Middle frontal gyrus (tissue), 1 donor: ENCODE measurements at regions not wholly inside any gene's neighbourhood (a gene's known extent, or its start where the extent isn't known, plus 50 kb on each side); places are given as distances from the start of the nearest gene placed in this dataset.

Experiments used
- DNase-seq: peaks from one replicate; pipeline ENCODE4 v3.0.0-alpha.2; 2015; ENCODE audit warnings: low spot score; ENCODE audit errors: extremely low spot score

DNA sequence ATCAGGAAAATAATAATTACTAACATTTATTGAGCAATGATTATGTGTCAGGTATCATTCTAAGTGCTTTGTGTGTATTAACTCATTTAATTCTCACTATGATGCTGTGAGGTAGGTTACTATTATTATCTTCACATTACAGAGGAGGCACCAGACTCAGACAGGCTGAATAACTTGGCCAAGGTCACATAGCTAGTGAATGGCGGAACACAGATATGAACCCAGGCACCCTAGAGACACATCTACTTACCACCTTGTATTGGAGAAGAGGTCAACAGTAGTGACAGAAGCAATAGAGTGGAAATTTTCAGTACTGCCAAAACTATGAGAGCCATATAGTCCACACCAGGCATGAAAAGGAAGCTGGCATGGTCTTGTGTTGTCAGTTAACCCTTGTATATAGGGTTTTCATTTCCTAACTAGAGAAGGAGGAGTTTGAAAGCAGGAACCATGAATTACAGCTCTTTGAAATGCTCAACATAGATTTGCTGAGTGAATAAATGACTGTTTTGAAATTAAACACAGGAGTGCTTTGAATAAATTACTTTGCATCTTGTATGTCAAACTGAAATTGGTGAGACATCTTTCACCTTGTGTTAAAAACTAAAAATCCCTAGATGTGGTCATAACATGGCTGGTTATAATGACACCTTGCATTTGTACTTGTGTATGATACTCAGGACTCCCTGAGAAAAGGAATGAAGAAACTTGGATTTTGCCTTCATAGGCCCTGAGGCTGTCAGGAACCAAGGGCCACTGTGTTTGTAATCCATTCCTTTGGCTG lies 71.8 kb downstream of the RTL9 start:
- no peak for DNase-seq

DNA sequence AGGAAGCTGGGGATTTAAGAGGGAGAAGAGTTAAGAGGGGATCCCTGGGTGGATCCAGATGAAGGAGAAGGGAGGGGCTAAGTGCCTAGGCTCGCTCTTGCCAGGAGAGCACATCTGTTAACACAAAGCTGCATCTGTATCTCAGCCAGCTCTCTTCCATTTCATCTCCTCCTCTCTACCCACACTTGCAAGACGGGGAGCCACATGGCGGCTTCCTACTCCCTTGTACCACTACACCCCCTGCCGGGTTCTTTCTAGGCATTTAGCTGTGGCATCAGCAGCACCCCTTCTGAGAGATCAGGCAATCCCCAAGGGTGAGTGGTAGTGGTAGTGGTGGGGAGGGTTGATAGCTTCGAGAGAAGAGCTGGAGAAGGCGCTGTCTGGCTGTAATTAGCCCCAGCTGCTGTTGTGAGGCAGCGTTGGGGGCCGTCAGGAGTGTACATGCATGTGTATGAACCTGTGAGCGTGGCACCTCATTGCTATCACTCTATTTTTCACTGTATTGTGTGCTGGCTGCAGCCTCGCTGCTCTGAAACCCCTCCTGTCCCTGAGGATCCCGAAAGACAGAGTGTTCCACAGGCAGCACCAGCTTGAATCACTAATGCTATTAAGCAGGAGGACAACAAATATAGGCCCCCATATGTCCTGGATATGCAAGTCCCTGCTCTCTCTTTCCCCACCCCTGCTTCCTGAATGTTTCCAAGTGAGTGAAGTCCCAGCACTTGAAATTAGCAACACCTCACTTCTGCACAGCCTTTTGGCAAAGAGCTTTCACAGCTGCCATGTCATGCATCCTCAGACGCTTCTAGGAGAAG lies 73.7 kb downstream of the RTL9 start:
- DNase-seq, result no peak

DNA sequence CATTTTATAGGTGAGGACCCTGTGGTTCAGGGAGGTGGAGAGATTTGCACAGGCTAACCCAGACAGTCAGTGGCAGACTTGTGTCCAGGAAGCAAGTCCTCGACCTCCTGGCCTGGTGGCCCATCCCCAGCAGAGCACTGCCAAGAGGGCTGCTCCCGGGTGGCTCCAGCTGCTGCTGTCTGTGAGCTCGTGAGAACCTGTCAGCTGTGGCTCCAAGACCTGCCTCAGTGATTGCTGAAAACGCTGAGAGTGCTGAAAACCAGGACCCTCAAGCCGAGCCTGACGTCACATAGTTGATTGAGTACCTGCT lies 74.2 kb downstream of the RTL9 start:
- DNase-seq, result no peak

DNA sequence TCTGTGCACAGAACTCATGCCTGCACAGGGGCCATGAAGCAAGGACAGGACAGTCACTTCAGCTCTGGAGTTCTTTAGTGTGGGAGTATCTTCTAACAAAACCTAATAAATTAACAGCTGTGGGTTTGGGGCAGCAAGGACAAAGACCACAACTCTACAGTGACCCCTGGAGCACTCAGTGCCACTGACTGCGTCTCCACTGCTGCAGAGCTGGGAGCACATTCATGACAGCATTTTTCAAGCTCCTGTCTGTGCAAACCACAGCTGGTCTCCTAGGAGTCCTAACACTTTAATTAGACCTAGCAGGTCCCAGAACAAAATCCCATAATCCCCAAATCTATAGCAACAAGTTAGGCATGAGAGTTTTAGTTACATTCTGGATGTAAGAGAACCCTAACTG lies 76.5 kb downstream of the RTL9 start:
- DNase-seq, result no peak

DNA sequence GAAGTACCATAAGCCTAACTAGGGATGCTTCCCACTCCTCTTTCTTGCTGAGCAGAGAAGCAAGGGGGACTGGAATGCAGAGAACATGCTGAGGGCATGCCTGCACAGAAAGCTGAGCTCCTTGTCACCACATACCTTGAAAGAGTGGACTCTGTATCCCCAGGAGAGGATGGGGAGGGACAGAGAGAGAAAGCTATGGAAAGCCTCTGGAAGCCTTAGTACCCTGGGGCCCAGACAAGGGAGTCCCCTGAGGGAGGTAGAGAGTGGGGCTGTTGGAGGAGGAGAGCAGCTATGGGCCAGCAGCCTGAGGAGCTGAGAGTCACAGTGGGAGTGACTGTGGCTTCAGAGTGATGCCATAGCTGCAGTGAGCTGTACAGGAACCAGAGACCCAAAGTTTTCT lies 77.9 kb downstream of the RTL9 start:
- DNase-seq, result no peak

DNA sequence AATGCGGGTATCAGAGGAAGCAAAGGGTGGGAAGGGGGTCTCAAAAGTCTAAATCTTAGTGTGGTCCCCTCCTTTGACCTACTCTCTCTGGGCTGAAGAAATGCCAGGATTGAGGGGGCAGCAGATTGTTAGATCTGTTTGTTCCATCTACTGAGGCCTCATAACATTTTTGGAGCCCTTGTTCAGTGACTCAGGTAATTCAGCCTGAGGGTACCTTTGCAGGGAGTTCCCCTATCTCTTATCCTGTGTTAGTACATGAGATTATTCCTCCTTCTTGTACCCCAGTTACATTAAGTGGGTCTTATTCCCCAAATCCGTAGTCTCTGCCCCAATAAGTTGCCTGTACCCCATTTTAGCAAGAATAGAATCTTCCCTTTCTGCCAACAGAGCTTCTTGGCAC lies 79.0 kb downstream of the RTL9 start:
- DNase-seq, result no peak

DNA sequence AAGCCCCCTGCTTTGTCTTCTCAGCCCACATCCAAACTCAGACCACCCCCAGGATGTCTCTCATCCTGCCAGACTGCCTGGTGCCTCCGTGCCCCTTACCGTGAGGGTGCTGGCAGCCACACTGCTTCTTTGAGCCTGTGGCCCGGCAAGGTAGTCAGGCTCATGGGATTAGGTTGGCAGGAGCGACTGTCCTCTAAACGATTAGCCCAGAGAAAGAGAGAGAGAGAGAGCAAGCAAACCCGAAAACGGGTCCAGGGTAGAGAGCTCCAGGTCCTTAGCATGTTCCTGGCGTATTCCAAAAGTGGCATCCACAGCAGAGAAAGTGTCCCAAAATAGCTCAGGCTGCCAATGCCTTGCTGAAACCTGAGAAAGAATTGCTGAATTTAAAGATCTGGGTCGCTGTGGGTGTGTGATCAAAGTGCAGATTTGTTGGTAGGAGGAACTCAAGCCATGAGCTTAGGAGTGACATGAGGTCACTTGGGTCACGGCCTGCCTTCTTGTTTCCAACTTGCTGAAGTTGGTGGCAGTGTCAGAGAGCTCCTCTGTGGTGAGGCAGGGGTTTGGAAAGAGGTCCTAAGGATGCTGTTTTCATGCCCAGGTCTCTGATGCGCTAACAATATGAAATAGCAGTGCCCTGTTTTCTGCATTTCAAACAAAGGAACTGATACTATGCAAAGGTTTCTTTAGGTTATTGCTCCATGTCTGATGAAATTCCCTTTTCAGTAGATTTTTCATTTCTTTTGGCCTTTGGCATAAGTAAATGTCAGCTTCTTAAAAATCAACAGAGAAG lies 81.6 kb downstream of the RTL9 start:
- no peak for DNase-seq

DNA sequence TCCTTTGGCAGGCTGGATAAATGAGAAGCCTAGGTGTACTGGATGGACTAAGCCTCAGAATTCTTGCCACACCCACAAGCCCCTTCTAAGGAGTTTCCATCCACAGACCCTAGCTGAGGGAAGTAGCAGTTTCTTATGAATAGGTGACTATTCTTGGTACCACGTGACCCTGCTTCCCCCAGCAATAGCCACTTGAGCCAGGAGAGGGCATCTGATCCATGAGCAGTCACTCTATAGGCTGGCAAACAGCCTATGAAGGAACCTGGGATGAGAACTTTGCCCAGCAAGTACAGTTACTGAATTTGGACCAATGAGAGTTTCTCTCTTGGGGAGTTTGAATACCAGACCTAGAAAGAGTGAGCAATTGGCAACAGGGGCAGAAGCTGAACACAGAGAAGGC lies 84.0 kb downstream of the RTL9 start:
- DNase-seq, result no peak

DNA sequence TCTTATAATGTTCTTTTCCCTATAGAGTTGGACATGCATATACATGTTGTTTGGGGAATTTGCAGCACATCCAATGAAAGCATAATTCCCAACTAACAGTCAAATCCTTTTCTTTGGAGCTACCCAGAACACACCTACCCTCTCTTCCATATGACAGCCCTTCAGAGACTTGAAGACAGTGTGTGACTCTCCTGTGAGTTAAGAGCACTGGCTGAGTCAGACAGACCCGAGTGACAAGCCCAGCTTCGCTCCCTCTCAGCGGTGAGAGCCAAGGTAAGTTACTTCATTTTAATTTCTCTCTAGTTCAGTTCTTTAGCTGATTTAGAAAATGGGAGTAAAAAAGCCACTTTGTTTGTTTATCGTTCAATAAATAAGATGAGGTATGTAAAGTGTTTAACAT lies 86.3 kb downstream of the RTL9 start:
- DNase-seq, result no peak

DNA sequence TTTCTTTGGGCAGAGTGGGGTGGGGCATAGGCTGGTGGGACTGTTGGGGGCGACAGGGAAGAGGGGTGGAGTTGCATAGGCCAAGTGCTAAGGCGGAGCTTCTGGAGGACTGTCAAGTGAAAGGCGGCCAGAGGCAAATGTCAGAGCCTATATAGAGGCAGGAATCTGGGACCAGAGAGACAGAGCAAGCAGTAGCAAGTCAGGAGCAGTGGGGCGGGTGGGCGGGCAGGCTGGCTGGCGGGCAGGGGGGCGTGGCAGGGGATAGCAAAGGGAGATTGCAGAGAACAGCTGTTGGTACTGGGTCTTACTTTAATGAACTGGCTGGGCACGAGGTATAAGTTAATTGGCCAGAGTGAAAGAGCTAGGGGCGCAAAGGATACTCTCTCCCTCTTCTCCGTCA lies 89.8 kb downstream of the RTL9 start:
- DNase-seq, result no peak

DNA sequence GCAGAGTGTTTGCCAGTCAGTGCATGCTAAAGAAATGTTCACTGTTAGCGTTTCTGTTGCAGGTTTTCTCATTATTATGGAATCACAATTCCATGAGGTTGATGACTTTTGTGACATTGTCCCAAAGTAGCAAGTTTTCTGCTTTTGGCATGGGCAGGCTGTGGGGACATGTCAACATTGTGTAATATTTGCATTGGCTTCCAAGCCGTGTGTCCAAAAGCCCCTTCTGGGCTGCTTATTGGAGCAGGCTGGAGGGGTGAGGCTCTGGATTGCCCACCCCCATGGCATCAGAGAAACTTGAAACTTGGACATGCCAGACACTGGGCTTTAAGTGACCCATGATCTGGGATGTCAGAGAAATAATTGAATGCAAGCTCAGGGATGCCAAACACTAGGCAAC lies 90.7 kb downstream of the RTL9 start:
- no peak for DNase-seq

DNA sequence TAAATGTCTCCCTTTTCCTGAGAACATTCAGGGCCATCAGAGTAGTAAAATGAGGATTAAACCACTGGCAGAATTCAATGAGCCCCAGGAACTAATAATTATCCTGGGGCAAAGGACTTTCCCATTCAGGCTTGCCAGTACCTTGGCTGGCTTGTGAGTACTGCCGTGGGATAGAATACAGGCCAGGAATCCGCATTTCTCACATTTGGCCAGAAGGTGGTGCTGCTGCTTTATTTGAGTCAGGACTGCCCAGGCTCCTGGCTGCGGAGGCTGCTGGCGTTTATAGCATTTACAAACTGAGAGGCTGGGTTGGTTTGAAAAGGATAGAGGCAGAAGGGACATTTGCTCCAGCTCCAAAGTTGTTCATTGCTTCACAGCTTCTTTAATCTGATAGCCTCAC lies 91.4 kb downstream of the RTL9 start:
- DNase-seq, result peak; percentile 33

DNA sequence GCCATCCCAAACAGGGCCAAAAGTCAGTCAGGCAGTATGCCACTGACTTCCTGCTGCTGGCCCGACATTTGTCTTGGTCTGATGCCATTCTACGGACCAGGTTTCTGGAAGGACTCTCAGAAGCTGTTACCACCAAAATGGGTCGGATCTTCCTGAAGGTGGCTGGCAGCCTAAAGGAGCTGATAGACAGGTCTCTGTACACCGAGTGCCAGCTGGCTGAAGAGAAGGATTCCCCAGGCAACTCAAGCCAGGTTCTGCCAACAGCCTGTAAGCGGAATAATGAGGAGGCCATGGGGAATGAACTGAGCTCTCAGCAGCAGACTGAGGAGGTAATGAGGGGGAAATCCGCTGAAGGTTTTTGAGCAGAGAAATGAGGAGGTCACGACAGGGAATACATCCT lies 95.7 kb downstream of the RTL9 start:
- no peak for DNase-seq

DNA sequence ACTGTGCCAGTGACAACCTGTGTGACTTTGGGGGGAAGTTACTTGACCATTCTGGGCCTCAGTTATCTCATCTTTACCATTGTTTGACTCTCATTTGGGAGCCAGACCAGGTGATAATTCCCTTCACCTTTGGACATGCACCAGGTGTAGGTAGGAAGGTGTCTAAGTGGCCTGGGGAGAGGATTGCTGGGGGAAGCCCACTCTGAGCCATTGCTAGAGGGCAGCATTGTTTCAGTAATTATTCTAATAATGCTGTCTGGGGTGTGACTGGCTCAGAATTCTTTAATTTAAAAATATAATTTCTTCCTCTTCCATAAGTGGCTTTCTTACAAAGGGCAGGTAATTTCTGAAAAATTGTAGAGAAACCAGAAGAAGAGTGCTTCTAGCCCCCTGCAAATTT lies 104.3 kb downstream of the RTL9 start:
- DNase-seq, result no peak

DNA sequence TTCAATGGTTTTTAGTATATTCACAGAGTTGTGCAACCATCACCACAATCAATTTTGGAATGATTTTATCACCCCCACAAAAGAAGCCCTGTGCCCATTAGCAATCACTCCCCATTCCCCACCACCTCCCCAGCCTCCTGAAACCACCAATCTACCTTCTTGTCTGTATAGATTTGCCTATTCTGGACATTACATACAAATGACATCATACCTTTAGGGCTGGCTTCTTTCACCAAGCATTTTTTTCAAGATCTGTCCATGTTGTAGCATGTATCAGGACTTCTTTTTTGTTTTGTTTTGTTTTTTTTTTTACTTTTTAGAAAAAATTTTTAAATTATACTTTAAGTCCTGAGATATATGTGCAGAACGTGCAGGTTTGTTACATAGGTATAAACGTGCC lies 108.1 kb downstream of the RTL9 start:
- no peak for DNase-seq

DNA sequence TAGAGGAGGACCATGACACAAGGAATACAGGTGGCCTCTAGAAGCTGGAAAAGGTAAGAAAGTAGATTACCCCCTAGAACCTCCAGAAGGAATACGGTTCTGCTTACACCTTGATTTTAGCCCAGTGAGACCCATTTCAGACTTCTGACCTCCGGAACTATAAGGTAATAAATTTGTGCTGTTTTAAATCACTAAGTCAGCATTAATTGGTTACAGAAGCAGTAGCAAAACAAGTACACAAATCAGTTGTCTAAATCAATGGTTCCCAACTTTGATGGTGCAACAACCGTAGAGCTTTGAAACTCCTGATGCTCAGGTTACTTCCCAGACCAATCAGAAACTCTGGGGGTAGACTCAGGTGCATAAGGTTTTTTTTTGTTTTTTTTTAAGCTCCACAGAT lies 113.6 kb downstream of the RTL9 start:
- no peak for DNase-seq

DNA sequence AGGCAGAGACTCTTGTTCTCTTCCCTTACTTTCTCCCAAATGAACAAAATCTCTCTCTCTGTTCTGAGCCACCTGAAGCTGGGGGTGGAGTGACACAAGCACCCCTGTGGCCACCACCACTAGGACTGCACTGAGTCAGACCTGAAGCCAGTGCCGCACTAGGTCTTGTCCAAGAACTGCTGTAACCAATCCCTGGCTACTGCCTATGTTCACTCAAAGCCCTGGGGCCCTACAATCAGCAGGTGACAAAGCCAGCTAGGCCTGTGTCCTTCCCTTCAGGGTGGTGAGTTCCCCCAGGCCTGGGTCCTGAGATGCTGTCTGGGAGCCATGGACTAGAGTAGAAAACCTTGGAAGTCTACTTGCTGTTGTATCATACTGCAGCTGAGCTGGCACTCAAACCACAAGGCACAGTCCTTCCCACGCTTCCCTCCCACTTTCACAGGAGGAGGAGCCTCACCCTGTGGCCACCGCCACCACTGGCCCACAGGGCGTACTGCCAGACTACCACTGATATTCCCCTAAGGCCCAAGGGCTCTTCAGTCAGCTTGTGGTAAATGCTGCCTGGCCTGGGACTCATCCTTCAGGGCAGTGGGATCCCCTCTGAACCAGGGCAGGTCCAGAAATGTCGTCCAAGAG lies 119.1 kb downstream of the RTL9 start:
- no peak for DNase-seq

DNA sequence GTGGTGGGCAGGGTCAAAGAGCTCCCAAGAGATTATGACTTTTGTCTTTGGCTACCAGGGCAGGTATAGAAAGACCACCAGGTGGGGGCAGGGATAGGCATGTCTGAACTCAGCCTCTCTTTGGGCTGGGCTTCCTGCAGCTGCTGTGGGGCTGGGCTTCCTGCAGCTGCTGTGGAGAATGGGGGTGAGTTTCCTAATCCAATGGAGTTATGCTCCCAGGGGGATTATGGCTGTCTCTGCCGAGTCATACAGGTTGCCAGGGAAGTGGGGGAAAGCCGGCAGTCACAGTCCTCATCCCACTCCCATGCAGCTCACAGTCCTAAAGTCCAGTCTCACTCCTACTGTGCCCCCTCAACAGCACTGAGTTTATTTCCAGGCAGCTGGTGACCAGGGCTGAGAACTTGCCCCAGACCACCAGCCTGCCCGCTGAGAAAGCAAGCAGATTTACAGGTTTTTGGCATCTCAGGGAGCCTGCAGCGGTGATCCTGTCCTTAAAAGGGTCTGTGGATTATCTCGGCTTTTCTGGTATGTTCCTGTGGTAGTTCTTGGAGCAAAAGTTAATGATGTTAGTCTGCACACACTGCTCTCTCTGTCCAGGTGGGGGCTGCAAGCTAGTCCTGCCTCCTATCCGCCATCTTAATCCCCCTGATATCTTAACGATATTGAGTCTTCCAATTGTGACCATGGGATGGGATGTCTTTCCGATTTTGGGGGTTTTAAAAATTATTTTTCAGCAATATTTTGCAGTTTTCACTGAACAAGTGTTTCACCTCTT lies 133.4 kb downstream of the RTL9 start:
- no peak for DNase-seq

DNA sequence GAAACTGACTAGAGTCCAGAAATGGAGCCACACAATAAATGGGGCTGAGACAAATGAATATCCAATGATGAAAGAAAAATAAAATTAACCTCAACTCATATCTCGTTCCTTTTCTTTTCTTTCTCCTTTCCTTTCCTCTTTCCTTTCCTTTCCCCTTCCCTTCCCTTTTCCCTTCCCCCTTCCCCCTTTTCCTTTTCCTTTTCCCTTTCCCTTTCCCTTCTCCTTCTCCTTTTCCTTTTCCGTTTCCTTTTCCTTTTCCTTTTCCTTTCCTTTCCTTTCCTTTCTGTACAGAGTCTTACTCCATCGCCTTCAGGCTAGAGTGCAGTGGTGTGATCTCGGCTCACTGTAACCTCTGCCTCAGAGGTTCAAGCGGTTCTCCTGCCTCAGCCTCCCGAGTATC lies 146.3 kb downstream of the RTL9 start:
- no peak for DNase-seq

DNA sequence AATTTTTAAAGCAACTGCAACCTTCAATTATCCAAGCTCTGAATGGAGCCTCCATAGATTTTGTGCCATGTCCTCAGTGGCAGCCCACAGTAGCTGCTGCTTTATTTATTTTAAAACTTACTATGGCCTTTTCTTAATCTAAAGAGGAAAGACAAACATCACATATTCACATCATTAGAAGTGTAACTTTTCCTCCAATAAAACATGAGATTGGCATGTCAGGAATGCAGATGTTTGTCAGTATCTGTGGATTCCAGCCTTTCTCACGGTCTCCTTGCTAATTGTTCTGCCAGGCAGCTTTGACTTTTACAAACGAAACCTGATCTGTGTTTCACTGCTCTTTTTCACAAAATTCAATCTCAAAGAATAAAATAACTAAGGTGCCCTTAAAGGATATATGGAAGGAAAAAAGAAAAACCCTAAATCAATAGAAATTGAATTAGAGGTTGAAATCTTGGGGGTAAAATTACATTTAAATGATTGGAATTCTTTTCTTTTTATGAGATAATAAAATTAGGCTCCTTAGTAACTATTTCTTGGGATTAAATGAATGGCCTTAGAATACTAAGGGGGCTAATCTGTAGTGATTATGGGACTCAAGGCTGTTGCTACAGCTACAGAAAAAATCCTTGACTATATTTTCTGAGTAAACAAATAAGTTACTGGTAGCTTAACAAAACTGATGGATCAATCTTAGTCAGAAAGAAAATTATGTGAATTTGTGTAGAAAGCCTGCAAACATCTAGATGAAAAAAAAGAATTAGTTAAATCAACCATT lies 151.3 kb downstream of the RTL9 start:
- no peak for DNase-seq
